ENCODE measurements at regions not wholly inside any gene's neighbourhood (a gene's known extent, or its start where the extent isn't known, plus 50 kb on each side); places are given as distances from the start of the nearest gene placed in this dataset.

- TF ChIP-seq CTCF (conservative IDR thresholded peaks at IDR 0.05; ENCODE audit: low read length) (no peak), EZH2phosphoT487 (IDR thresholded peaks at IDR 0.05; ENCODE audit: borderline replicate concordance, low read depth, low read length) (no peak)
Observed at GRCh38 chr12:67047634-67048033, 221.5 kb upstream of the CAND1 start.
